IPS DF 4.7 (cell line): ENCODE measurements at regions not wholly inside any gene's neighbourhood (a gene's known extent, or its start where the extent isn't known, plus 50 kb on each side); places are given as distances from the start of the nearest gene placed in this dataset.
"Not testable (repeated sequence)": the region's sequence is repeated elsewhere in the genome, so short reads cannot be mapped to it uniquely, and the experiment has no call there.

Experiments
- DNase-seq: peaks from one replicate; pipeline ENCODE4 v3.0.0-alpha.2; 2013; ENCODE audit warnings: low spot score; ENCODE audit errors: extremely low read depth

DNA sequence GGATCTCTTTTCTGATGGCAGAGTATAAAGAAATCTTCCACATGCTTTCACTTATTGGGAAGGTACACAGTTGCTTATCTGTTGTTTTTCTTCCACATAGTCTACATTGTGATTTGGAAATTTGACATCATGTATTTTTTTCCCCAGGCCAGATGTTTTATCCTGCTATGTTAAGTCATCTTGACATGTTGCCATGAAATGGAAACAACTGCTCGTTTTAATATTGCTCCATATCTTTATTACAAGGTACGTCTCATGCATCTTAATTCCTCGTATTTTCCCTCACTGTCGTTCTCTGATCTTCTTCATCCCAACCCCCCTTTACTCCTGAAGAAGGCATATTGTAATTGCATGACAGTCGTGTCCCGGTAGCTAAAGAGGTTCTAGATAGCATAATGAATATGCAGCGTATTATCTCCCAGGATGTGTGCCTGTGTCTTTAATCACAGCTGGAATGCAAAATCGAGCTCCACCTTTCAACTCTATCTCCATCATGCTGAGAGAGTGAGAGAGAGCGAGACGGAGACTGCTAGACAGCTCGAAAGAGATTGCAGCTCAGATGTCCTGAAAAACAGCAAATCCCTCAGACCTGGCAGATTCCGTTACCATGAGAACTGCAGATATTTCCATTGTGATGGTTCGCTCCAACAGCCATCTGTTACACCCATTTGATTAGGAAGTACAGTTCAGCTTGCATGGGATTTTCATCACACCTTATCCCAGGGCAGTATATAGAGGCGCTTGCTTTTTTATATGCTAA lies 281.7 kb downstream of the TMEM38B start:
- no peak for DNase-seq

DNA sequence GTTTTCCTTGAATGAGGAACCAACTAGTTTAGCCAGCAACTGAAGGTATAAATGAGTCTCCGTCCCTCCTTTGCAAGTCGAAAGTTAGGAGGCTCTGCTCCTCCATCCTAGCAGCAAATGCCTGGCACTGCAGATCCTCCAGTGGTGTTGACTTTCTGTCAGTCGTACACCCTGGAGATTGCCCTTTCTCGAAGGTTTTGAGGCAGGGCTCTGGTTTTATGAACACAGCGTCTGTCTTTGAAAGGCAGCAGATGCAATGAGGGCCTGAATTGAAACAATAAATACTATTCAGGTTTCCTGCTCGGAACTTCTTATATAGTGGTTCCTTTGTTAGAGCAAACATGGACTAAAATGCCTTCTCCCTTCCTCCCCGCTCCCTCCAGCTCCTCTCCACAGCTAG lies 284.0 kb downstream of the TMEM38B start:
- no peak for DNase-seq

DNA sequence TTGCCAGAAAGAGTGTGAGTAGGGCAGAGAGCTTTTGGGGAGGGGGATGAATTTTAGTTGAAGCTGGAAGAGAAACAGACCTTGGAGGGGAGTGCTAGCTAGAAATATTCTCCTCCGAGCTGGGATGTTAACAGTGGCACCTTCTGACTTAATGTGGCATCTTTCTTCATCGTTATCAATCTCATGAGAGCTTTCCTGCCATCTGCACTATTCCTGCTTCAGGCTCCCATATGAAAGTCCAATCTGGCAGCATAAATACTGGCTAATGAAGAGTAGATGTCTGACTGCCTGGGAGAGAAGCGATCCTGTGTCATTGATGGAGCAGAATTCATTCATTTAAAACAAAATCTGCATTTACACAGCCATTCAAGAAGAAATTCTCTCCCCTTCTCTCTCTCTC lies 284.5 kb downstream of the TMEM38B start:
- DNase-seq = no peak

DNA sequence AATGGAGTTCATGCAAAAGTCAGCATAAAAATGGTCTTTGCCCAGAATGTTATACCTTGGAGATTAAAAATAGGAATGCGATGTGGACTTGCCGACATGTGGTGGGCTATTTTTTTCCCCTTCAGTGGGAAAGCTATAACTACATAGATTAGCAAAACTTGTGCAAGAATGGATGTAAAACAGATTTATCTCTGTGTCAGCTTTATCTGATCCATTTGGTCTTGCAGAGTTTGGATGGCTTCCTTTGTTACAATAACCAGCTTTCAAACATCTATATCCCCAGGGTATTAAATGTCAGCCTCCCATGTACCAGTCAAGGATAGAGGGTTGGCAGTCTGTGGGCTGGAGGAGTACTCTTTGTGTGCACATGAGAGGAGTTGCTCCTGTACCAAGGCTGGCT lies 284.9 kb downstream of the TMEM38B start:
- no peak for DNase-seq

DNA sequence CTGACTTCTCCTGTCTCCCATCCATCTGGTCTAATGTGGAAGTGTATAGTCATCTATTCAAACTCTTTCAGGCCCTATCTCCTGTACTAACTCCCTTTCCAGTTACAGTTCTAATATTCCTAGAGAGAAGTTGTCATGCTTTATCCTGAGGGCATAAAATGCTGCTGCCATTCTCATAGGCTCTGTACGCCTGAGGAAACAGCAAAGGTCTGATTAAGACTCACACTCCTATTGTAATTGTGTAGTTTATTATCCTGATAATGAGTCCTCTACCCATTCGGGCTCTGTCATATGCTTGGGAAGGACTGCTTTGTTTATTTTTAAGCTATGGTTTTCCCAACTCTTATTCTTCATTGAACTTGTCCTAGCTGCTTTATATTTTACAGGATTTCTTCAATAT lies 290.4 kb downstream of the TMEM38B start:
- no peak for DNase-seq

- DNase-seq = no peak
Observed at GRCh38 chr9:105993116-105993854, 298.9 kb downstream of the TMEM38B start.

DNA sequence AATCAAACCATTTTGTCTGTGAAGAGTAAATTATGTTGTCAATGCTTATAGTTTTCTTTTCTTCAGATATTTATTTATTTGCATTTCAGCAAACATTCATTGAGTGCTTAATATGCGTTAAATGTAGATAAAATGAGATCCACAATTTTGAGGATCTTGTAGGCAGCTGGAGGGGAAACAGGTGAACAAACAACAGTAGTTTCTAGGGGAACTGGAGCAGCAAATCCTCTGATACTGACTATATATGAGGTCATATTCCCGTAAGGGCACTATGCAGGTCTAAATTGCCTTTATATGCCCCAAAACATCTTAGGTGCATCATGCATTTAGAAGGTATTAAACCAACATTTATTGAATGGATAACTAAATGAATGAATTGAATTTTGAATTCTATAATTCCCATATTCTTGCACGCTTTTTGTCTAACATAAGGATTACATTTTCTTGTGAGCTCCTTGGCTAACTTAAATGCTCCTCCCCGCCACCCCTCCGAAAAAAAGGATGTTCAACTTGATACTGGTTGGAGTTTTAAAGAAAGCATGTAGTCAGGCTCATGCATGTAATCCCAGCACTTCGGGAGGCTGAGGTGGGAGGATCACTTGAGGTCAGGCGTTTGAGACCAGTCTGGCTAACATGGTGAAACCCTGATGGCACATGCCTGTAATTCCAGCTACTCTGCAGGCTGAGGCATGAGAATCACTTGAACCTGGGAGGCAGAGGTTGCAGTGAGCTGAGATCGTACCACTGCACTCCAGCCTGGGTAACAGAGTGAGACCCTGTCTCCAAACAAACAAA lies 299.8 kb downstream of the TMEM38B start:
- DNase-seq = no peak

DNA sequence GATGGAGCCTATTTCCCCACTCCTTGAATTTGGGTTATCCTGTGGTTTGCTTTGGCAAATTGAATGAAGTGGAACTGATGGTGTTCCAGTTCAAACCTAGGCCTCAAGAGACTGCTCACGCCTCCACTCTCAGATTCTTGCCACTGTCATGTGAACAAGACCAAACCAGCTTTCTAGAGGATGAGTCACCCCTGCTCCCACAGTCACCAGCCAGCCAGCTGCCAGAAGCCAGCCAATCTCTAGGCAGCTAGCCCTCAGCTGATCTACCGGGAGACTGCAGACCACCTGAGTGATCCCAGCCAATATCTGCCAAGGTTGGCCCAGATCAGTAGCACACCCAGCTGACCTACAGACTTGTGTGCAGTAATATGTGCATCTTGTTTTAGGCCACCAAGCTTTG lies 300.6 kb downstream of the TMEM38B start:
- no peak for DNase-seq

DNA sequence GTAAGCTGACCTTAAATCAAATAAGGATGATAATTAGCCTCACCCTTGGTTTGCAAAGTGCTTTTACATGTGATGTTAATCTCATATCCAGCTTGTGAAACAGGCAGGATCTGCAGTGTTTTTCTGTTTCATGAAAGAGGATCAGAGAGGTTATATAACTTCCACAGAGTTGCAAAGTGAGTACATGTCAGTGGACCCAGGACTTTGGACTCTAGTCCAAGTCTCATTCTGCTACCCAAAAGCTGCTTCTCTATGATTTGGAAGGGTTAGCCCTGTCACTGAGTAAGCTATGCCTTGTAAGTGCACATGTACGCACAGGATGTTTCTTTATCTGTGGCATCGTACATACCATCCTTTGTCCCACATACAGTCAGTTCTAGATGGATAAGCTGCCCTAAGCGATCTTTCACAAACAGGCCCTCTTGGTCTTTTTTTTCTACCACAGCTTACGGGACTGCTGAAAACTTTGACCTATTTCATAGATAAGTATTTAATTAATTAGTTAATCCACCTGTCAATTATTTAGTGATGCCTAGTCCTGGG lies 322.9 kb downstream of the TMEM38B start:
- no peak for DNase-seq

- no peak for DNase-seq
Observed at GRCh38 chr9:106019039-106019680, 324.8 kb downstream of the TMEM38B start.

GRCh38 chr9:106019702-106020101 lies 325.4 kb downstream of the TMEM38B start:
- DNase-seq = no peak

DNA sequence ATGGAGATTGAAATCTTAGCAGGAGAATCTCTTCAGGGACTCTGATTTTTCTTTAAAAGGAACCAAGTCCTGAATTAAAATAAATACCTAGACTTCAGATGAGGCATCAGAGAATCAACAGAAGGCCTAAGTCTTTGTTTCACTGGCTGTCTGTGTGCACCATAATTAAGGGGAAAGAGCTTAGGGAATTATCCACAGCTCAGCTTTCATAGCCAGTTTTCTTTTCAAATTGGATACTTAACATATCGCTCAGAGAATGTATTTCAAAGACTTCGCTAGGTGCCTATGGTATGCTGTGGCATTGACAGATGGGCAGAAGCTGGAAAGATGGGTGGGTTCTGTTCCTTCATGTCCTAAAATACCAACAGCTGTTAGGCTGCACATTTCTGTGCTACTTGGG lies 325.8 kb downstream of the TMEM38B start:
- no peak for DNase-seq

DNA sequence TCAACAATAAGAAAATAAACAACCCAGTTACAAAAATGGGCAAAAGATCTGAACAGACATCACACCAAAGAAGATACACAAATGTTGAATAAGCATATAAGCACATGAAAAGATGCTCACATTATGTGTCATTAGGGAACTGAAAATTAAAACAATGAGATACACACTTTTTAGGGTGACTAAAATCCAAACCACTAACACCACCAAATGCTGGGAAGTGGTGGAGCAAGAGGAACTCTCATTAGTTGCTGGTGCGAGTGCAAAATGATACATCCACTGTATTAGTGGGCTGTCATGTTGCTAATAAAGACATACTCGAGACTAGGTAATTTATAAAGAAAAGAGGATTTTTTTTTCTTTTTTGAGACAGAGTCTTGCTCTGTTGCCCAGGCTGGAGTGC lies 329.1 kb downstream of the TMEM38B start:
- DNase-seq = no peak

DNA sequence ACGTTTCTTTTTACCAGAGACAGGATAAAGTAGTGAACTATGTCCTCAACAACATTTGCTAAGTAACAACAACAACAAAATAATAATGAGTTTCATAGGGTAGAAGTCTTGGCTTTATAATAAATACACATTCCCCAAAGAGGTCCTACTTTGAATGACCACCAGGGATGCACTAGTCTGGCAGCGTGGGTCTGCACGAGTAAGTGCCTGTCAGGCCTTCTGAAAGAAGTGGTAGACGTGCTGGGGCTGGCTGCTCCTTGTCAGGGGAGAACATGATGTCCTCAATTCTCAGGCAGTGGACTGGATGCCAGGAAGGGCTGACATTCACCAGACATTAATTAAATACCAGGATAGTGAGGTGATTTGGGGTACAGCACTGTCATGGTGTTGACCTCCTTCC lies 331.1 kb downstream of the TMEM38B start:
- DNase-seq = no peak

GRCh38 chr9:106030146-106030545 lies 335.8 kb downstream of the TMEM38B start:
- not testable (repeated sequence) for DNase-seq

- no peak for DNase-seq
Observed at GRCh38 chr9:106032978-106033377, 338.6 kb downstream of the TMEM38B start.

DNA sequence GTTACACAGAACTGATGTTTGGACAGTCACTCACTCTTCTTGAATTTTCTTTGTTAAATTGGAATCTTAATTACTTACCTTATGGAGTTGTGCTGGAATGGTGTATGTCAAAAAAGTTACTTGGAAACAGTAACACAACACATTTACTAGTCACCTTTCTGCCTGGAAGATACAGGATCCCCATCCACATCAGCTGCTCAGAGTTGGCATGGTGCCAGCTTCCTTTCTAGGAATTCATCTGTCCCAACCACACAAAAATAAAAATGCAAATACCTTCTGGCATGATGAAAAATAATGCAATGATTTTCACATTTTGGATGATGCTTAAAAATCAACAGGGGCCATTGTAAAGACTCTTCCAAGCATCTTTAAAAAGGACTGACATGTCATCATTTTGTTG lies 341.5 kb downstream of the TMEM38B start:
- DNase-seq = no peak

DNA sequence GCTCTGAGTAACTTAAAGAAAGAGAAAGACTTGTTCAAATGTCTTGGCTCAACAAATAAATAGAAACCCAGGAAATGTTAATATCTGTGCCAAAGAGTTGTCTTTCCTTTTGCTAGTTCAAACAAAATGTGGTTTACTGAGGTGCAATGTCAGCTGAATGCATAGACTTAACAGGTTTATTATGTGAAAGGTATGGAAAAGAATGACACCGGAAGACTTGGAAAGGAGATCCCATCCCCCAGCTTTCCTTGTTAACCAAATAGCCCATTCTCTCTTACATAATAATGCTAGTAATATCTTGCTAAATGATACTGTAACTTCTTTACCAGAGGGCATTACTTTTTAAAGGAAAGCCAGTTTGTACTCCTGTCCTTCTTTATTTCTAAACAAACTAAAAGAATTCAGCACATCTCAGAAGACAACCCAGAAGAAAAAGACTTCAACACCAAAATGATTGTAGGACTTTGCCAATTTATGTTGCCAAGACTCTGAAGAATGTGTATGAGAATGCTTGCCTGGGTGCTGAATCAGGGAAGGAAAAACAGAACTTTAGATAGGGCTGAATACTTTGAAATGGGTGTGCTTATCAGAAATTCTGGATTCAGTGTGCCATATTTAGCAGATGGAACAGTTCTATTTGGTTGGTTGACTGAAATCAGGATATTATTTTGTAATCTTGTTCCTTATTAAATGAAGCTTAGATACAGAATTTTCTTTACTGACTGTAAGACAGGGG lies 344.1 kb downstream of the TMEM38B start:
- DNase-seq = no peak

- no peak for DNase-seq
Observed at GRCh38 chr9:106039151-106039935, 345.0 kb downstream of the TMEM38B start.

DNA sequence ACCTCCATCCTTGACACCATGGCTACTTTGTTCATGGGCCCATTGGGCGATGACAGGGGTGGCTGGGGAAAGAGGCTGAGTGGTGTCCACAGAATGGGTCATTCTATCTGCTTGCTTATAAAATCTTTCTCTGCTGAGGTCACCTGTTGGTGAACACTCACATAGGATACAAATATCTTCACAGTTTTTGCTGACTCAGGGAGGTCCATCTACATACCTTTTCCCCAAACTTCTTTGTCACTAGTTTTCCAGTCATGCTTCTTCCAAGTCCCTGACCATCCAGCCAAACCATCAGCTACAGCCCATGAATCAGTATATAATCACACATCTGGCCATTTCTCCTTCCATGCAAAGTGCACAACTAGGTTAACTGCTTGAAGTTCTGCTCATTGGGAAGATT lies 347.6 kb downstream of the TMEM38B start:
- not testable (repeated sequence) for DNase-seq
